Naive thymus-derived CD4-positive, alpha-beta T cell (primary cell): ENCODE measurements at regions not wholly inside any gene's neighbourhood (a gene's known extent, or its start where the extent isn't known, plus 50 kb on each side); places are given as distances from the start of the nearest gene placed in this dataset.

Experiments
- ATAC-seq: fragments of 150-1000 bp; cut with Tn5 transposase; 2 replicates; pipeline ENCODE4 v1.10.0; 2021; ENCODE audit warnings: mild to moderate bottlenecking, moderate library complexity
- CTCF ChIA-PET: fragments of 350-600 bp; sonication (Branson Sonifier 250); formaldehyde crosslinking; loops from one replicate; lab custom pipeline; 2021; ENCODE audit warnings: antibody characterized with exemption; lab: Charles Lee
- POLR2A ChIA-PET: fragments of 350-600 bp; sonication (Branson Sonifier 250); formaldehyde crosslinking; loops from one replicate; lab custom pipeline; 2021; ENCODE audit warnings: antibody characterized with exemption, inconsistent platforms; lab: Charles Lee
- DNase-seq, 9 donors: peaks; one replicate each; pipeline versions ENCODE4 v3.0.0 to v3.0.0-alpha.2; 2020 to 2022; ENCODE audit warnings: mixed read lengths in 1 of 9
- H3K27ac ChIP-seq: one replicate; pipeline ENCODE4 v1.7.0; 2013; ENCODE audit warnings: mild to moderate bottlenecking, low read depth, low read length, moderate library complexity
- H3K27me3 ChIP-seq, 2 donors: one replicate each; pipeline ENCODE4 v1.7.0; 2013; ENCODE audit warnings: low read length in 2 of 2, mild to moderate bottlenecking in 2 of 2, moderate library complexity in 2 of 2; ENCODE audit not compliant: control insufficient read depth in 2 of 2, insufficient read depth in 2 of 2
- H3K36me3 ChIP-seq, 3 experiments: 1 replicate in 2 of 3; 2 replicates in 1 of 3; pipeline ENCODE4 v1.7.0; 2013; ENCODE audit warnings: low read length in 3 of 3, mild to moderate bottlenecking in 3 of 3, moderate library complexity in 1 of 3; ENCODE audit not compliant: insufficient read depth in 3 of 3, control insufficient read depth in 2 of 3
- H3K4me1 ChIP-seq, 2 donors: one replicate each; pipeline ENCODE4 v1.7.0; 2013; ENCODE audit warnings: low read length in 2 of 2, mild to moderate bottlenecking in 2 of 2, moderate library complexity in 1 of 2; ENCODE audit not compliant: control insufficient read depth in 2 of 2, insufficient read depth in 2 of 2
- H3K4me3 ChIP-seq: 2 replicates; pipeline ENCODE4 v1.7.0; 2013; ENCODE audit warnings: mild to moderate bottlenecking, low read length
- H3K9me3 ChIP-seq, 3 experiments: 1 replicate in 2 of 3; 2 replicates in 1 of 3; pipeline ENCODE4 v1.7.0; 2013; ENCODE audit warnings: low read length in 3 of 3; ENCODE audit not compliant: control insufficient read depth in 2 of 3
- H3K27ac Mint-ChIP-seq, 9 donors: one replicate each; pipeline ENCODE4 v1.8.0; 2020 to 2022; ENCODE audit warnings: mixed read lengths in 9 of 9, mild to moderate bottlenecking in 8 of 9, moderate library complexity in 5 of 9, inconsistent platforms in 2 of 9
- H3K27me3 Mint-ChIP-seq, 5 donors: one replicate each; pipeline ENCODE4 v1.8.0; 2021 to 2022; ENCODE audit warnings: mixed read lengths in 5 of 5, mild to moderate bottlenecking in 1 of 5
- H3K36me3 Mint-ChIP-seq, 5 donors: one replicate each; pipeline ENCODE4 v1.8.0; 2020 to 2022; ENCODE audit warnings: mixed read lengths in 5 of 5, mild to moderate bottlenecking in 3 of 5, inconsistent platforms in 1 of 5
- H3K4me1 Mint-ChIP-seq, 7 donors: one replicate each; pipeline ENCODE4 v1.8.0; 2020 to 2022; ENCODE audit warnings: mixed read lengths in 7 of 7, mild to moderate bottlenecking in 3 of 7, inconsistent platforms in 1 of 7
- H3K4me3 Mint-ChIP-seq, 10 donors: one replicate each; pipeline ENCODE4 v1.8.0; 2020 to 2022; ENCODE audit warnings: mild to moderate bottlenecking in 10 of 10, mixed read lengths in 10 of 10, moderate library complexity in 6 of 10, inconsistent platforms in 2 of 10
- H3K9me3 Mint-ChIP-seq, 11 donors: one replicate each; pipeline ENCODE4 v1.8.0; 2020 to 2022; ENCODE audit warnings: mixed read lengths in 11 of 11, mild to moderate bottlenecking in 4 of 11, inconsistent platforms in 1 of 11, moderate library complexity in 1 of 11
- intact Hi-C, 2 donors: fragments of 100-400 bp; cut with micrococcal nuclease; formaldehyde crosslinking; loops; one replicate each; pipeline ENCODE4 v1.15.1; 2023

GRCh38 chr5:36385495-36385894 is 83.8 kb upstream of the RANBP3L start:
- no peak for DNase-seq
- H3K9me3 ChIP-seq = no peaks in the 10 kb centered on the region
- H3K4me1 ChIP-seq = no peaks in the 10 kb centered on the region
- H3K36me3 ChIP-seq = no peaks in the 10 kb centered on the region
- H3K27me3 Mint-ChIP-seq = peaks cover 4 to 29% (median 15%) of the 10 kb centered on the region in 5 donors
- POLR2A ChIA-PET = no interaction called here
- H3K36me3 Mint-ChIP-seq = no peaks in the 10 kb centered on the region
- no peaks in the 10 kb centered on the region for H3K9me3 Mint-ChIP-seq
- no peak overlapping the region for H3K27ac ChIP-seq
- ATAC-seq = no peak
- H3K27me3 ChIP-seq = no peaks in the 10 kb centered on the region
- intact Hi-C loops = no loop called here
- H3K27ac Mint-ChIP-seq = no peak overlapping the region
- no peak overlapping the region for H3K4me3 ChIP-seq
- peaks cover 0 to 12% (median 0%) of the 10 kb centered on the region in 7 donors for H3K4me1 Mint-ChIP-seq
- CTCF ChIA-PET = no interaction called here
- H3K4me3 Mint-ChIP-seq = no peak overlapping the region

DNA sequence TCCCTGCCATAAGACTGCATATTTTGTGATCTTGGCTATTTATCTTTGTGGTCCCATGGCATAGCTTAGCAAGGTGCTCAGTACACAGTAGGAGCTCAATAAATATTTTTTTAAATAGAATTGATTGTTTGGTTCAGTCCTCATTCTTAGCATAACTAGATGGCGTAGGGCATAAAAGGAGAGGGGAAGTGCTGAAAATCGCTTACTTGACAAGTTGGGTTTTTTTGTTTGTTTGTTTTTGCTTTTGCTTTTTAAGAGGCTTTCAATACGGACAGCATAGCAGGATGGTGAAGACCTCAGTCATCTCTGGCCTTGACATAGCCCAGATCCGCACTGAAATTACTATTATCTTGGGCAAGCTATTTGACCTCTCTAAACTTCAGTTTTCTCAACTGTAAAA is 86.6 kb upstream of the RANBP3L start:
- intact Hi-C loops = no loop called here
- POLR2A ChIA-PET = no interaction called here

DNA sequence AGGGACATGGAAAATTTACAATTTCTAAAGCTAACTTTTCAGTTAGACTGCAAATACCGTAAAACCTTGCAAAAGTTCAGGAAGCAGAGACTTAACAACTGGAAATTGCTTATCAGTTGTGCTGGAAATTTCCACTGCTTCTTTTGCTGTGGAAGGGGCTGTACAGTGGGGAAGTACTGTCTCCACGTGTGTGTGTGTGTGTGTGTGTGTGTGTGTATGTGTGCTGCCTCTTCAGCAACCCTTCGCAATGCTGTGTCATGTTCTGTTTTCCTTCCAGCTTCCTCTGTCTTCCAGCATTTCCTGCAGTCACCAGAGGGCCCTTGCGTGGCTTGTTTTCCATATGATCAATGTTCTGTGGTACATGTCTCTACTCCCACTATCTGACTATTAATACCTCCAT is 87.5 kb upstream of the RANBP3L start:
- peaks cover 18 to 48% (median 30%) of the 10 kb centered on the region in 5 donors for H3K27me3 Mint-ChIP-seq

More for the DNA sequence above, 86.6 kb upstream of the RANBP3L start:
- CTCF ChIA-PET = no interaction called here
- Histone ChIP-seq H3K4me3 (no peak overlapping the region), H3K27ac (no peak overlapping the region), H3K9me3 (no peaks in the 10 kb centered on the region), H3K4me1 (no peaks in the 10 kb centered on the region), H3K36me3 (no peaks in the 10 kb centered on the region), H3K27me3 (no peaks in the 10 kb centered on the region)
- peaks cover 0 to 12% (median 0%) of the 10 kb centered on the region in 7 donors for H3K4me1 Mint-ChIP-seq
- no peak overlapping the region for H3K4me3 Mint-ChIP-seq
- DNase-seq (no peak), ATAC-seq (no peak)
- no peaks in the 10 kb centered on the region for H3K9me3 Mint-ChIP-seq
- peaks cover 11 to 51% (median 24%) of the 10 kb centered on the region in 5 donors for H3K27me3 Mint-ChIP-seq
- no peak overlapping the region for H3K27ac Mint-ChIP-seq
- no peaks in the 10 kb centered on the region for H3K36me3 Mint-ChIP-seq

GRCh38 chr5:36390640-36391039 is 88.9 kb upstream of the RANBP3L start:
- Histone ChIP-seq H3K27ac (no peak overlapping the region), H3K36me3 (no peaks in the 10 kb centered on the region), H3K4me3 (no peak overlapping the region), H3K4me1 (no peaks in the 10 kb centered on the region), H3K27me3 (no peaks in the 10 kb centered on the region), H3K9me3 (no peaks in the 10 kb centered on the region)
- Mint-ChIP-seq H3K27ac (no peak overlapping the region), H3K4me3 (no peak overlapping the region), H3K4me1 (peaks cover 0 to 7% (median 0%) of the 10 kb centered on the region in 7 donors), H3K36me3 (no peaks in the 10 kb centered on the region), H3K9me3 (no peaks in the 10 kb centered on the region), H3K27me3 (peaks cover 18 to 45% (median 25%) of the 10 kb centered on the region in 5 donors)
- ChIA-PET CTCF (no interaction called here), POLR2A (no interaction called here)
- DNase-seq (no peak), ATAC-seq (no peak)
- intact Hi-C loops = no loop called here

More for the DNA sequence above, 87.5 kb upstream of the RANBP3L start:
- H3K4me1 ChIP-seq = no peaks in the 10 kb centered on the region
- Mint-ChIP-seq H3K27ac (no peak overlapping the region), H3K4me1 (peaks cover 0 to 11% (median 0%) of the 10 kb centered on the region in 7 donors), H3K36me3 (no peaks in the 10 kb centered on the region), H3K9me3 (no peaks in the 10 kb centered on the region), H3K4me3 (no peak overlapping the region)
- CTCF ChIA-PET = no interaction called here
- H3K4me3 ChIP-seq = no peak overlapping the region
- no peak for DNase-seq
- ATAC-seq = peak; percentile 61
- POLR2A ChIA-PET = no interaction called here
- no peaks in the 10 kb centered on the region for H3K36me3 ChIP-seq
- intact Hi-C loops = no loop called here
- H3K27ac ChIP-seq = no peak overlapping the region
- no peaks in the 10 kb centered on the region for H3K9me3 ChIP-seq
- H3K27me3 ChIP-seq = no peaks in the 10 kb centered on the region

- no peaks in the 10 kb centered on the region for H3K36me3 Mint-ChIP-seq
These were observed 90.5 kb upstream of the RANBP3L start for GRCh38 chr5:36392186-36392585.

DNA sequence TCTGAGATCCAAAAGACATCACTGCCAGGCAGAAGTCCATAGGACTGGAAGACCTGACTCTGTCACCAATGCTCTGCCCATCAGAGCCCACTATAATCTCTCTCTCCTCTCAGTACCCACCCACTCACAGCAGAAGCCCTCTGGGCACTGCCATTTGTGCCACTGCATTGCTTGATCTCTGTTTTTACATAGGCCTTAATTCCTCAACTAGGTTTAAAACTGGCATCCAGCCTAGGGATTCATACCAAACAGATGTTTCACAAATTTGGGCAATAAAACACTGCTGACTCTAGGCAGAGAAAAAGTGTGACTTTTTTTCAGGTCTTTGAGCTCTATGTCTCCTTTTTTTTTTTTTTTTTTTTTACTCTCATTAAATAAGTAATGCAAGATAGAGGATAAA is 91.1 kb upstream of the RANBP3L start:
- Histone ChIP-seq H3K4me1 (no peaks in the 10 kb centered on the region), H3K36me3 (no peaks in the 10 kb centered on the region), H3K27ac (no peak overlapping the region), H3K27me3 (no peaks in the 10 kb centered on the region), H3K9me3 (no peaks in the 10 kb centered on the region), H3K4me3 (no peak overlapping the region)
- ATAC-seq = no peak
- ChIA-PET CTCF (no interaction called here), POLR2A (no interaction called here)
- Mint-ChIP-seq H3K4me1 (peaks cover 0 to 7% (median 0%) of the 10 kb centered on the region in 7 donors), H3K4me3 (no peak overlapping the region), H3K36me3 (no peaks in the 10 kb centered on the region), H3K27ac (no peak overlapping the region), H3K9me3 (no peaks in the 10 kb centered on the region), H3K27me3 (peaks cover 22 to 45% (median 26%) of the 10 kb centered on the region in 5 donors)
- intact Hi-C loops = no loop called here
- no peak for DNase-seq

More at GRCh38 chr5:36392186-36392585, 90.5 kb upstream of the RANBP3L start:
- Histone ChIP-seq H3K9me3 (no peaks in the 10 kb centered on the region), H3K27ac (no peak overlapping the region), H3K4me3 (no peak overlapping the region), H3K36me3 (no peaks in the 10 kb centered on the region), H3K27me3 (no peaks in the 10 kb centered on the region), H3K4me1 (no peaks in the 10 kb centered on the region)
- no peak for ATAC-seq
- H3K4me3 Mint-ChIP-seq = no peak overlapping the region
- CTCF ChIA-PET = no interaction called here
- no peak for DNase-seq
- POLR2A ChIA-PET = no interaction called here
- intact Hi-C loops = no loop called here
- peaks cover 21 to 46% (median 24%) of the 10 kb centered on the region in 5 donors for H3K27me3 Mint-ChIP-seq
- H3K9me3 Mint-ChIP-seq = no peaks in the 10 kb centered on the region
- peaks cover 0 to 7% (median 0%) of the 10 kb centered on the region in 7 donors for H3K4me1 Mint-ChIP-seq
- H3K27ac Mint-ChIP-seq = no peak overlapping the region

DNA sequence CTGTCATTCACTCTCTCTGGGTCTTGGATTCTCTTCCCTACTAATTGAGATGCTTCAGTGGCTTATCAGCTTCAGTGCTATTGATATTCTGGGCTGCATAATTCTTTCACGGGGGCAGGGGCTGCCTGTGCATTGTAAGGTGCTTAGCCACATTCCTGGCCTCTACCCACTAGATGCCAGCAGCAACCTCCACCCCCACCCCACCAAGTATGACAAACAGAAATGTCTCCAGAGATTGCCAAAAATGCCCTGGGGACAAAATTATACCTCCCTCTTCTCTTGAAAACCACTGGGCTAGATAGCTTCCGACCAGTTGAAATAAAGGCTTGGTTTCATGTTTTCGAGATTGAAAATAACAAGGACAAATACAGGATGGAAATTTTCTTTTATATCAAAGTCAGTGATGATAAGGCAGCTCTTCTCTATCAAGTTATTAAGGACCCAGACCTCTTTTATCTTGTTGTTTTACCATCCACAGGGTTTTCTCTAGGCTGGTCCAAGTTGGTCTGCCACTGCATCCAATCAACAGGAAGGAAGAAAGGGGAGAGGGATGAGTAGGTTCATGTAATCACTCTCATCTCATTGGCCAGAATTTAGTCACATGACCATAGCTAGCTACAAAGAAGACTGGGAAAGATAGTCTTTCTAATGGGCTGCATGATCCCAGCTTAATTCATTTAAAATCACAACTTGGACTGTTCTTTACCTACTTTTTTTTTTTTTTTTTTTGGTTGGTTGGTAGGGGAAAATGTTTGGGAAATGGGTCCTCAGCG is 92.1 kb upstream of the RANBP3L start:
- H3K36me3 ChIP-seq = no peaks in the 10 kb centered on the region
- Mint-ChIP-seq H3K4me1 (peaks cover 0 to 8% (median 0%) of the 10 kb centered on the region in 7 donors), H3K9me3 (no peaks in the 10 kb centered on the region), H3K36me3 (no peaks in the 10 kb centered on the region), H3K27me3 (peaks cover 22 to 39% (median 28%) of the 10 kb centered on the region in 5 donors), H3K27ac (no peak overlapping the region), H3K4me3 (no peak overlapping the region)
- ATAC-seq = no peak
- POLR2A ChIA-PET = no interaction called here
- H3K4me1 ChIP-seq = no peaks in the 10 kb centered on the region
- H3K4me3 ChIP-seq = no peak overlapping the region
- intact Hi-C loops = no loop called here
- DNase-seq = no peak
- H3K27me3 ChIP-seq = no peaks in the 10 kb centered on the region
- no peak overlapping the region for H3K27ac ChIP-seq
- no peaks in the 10 kb centered on the region for H3K9me3 ChIP-seq
- CTCF ChIA-PET = no interaction called here
